Hepatocyte (in vitro differentiated cells): ENCODE measurements at regions not wholly inside any gene's neighbourhood (a gene's known extent, or its start where the extent isn't known, plus 50 kb on each side); places are given as distances from the start of the nearest gene placed in this dataset.
A peak's percentile ranks its signal among the peaks of the same experiment; 100 is the strongest.

ENCODE experiments used
- DNase-seq: peaks from one replicate; pipeline ENCODE4 v3.0.0-alpha.2; 2016; ENCODE audit warnings: low spot score
- H2AFZ ChIP-seq: fragments of 200-600 bp; sonication (generic); 2 replicates; pipeline ENCODE4 v1.6.0; 2016; ENCODE audit warnings: antibody characterized with exemption, mild to moderate bottlenecking
- H3K27ac ChIP-seq: fragments of 200-600 bp; sonication (generic); 2 replicates; pipeline ENCODE4 v1.5.1; 2016; ENCODE audit warnings: mild to moderate bottlenecking
- H3K27me3 ChIP-seq: fragments of 200-600 bp; sonication (generic); 2 replicates; pipeline ENCODE4 v1.6.1; 2016
- H3K36me3 ChIP-seq: fragments of 200-600 bp; sonication (generic); replicated peaks from 2 replicates; pipeline ENCODE4 v1.5.1; 2016; ENCODE audit warnings: low read depth; ENCODE audit not compliant: insufficient read depth
- H3K4me1 ChIP-seq: fragments of 200-600 bp; sonication (generic); 2 replicates; pipeline ENCODE4 v1.5.1; 2016; ENCODE audit warnings: mild to moderate bottlenecking, moderate library complexity; ENCODE audit not compliant: insufficient read depth
- H3K4me2 ChIP-seq: fragments of 200-600 bp; sonication (generic); 2 replicates; pipeline ENCODE4 v1.6.0; 2016
- H3K4me3 ChIP-seq: fragments of 200-600 bp; sonication (generic); 2 replicates; pipeline ENCODE4 v1.5.1; 2016; ENCODE audit warnings: mild to moderate bottlenecking
- H3K79me2 ChIP-seq: fragments of 200-600 bp; sonication (generic); 2 replicates; pipeline ENCODE4 v1.6.0; 2017; ENCODE audit warnings: mild to moderate bottlenecking
- H3K9me2 ChIP-seq: fragments of 200-600 bp; sonication (generic); replicated peaks from 2 replicates; pipeline ENCODE4 v1.6.0; 2017; ENCODE audit warnings: mild to moderate bottlenecking; ENCODE audit not compliant: insufficient read depth
- H3K9me3 ChIP-seq: fragments of 200-600 bp; sonication (generic); 2 replicates; pipeline ENCODE4 v1.5.1; 2016; ENCODE audit warnings: low read depth, mild to moderate bottlenecking
- H4K20me1 ChIP-seq: fragments of 200-600 bp; sonication (generic); 2 replicates; pipeline ENCODE4 v1.6.0; 2016; ENCODE audit warnings: mild to moderate bottlenecking; ENCODE audit not compliant: insufficient read depth, poor library complexity, severe bottlenecking
- EZH2 ChIP-seq: fragments of 200-600 bp; sonication (generic); IDR thresholded peaks from 2 replicates; pipeline ENCODE4 v1.6.1; 2016; ENCODE audit warnings: antibody characterized with exemption, mild to moderate bottlenecking, borderline replicate concordance
- EZH2phosphoT487 ChIP-seq: fragments of 200-600 bp; sonication (generic); IDR thresholded peaks from one replicate; pipeline ENCODE4 v1.6.1; 2018; ENCODE audit warnings: antibody characterized with exemption, mild to moderate bottlenecking, low read depth, moderate library complexity; ENCODE audit not compliant: unreplicated experiment, severe bottlenecking
- WGBS: methylation state at CpG from one replicate; pipeline ENCODE4 v1.1.6; 2016; ENCODE audit warnings: low lambda C conversion rate; ENCODE audit errors: missing lambda C conversion rate; 5-methylcytosine and 5-hydroxymethylcytosine counted together
- TF ChIP-seq, protein P1 (sequence below): fragments of 200-600 bp; sonication (generic); IDR thresholded peaks from 2 replicates; pipeline ENCODE4 v1.5.1; 2016; ENCODE audit warnings: antibody characterized with exemption, mild to moderate bottlenecking; ENCODE audit not compliant: poor library complexity

DNA sequence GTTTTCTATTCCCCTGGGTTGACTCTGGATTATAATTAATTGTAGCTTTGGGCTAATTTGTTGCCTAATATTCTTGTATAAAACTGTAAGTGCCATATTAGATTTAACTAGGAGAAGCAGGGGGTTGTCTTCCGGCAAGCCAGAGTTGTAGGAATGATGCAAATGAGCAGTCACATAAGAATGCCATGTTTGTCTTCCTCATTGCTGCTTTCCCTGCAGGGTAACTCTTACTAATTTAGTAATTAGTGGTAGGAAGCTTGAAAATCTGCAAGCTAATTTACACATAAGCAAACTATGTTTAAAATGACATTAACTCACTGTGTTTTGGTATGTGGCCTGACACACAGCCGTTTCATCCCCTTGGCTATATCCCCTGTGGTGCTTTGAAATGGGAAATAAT, 527.8 kb downstream of the KCTD16 start:
- H3K27ac ChIP-seq = no peak overlapping the region
- H3K79me2 ChIP-seq = no peaks in the 10 kb centered on the region
- H3K27me3 ChIP-seq = no peaks in the 10 kb centered on the region
- no peak overlapping the region for H3K4me3 ChIP-seq
- H4K20me1 ChIP-seq = no peaks in the 10 kb centered on the region
- no peaks in the 10 kb centered on the region for H3K9me2 ChIP-seq
- H3K4me2 ChIP-seq = no peak overlapping the region
- H3K4me1 ChIP-seq = no peaks in the 10 kb centered on the region
- no peak overlapping the region for H2AFZ ChIP-seq
- H3K36me3 ChIP-seq = no peaks in the 10 kb centered on the region
- WGBS = 69% methylated on average over 2 of the region's 2 CpGs
- TF ChIP-seq, protein P1, sequence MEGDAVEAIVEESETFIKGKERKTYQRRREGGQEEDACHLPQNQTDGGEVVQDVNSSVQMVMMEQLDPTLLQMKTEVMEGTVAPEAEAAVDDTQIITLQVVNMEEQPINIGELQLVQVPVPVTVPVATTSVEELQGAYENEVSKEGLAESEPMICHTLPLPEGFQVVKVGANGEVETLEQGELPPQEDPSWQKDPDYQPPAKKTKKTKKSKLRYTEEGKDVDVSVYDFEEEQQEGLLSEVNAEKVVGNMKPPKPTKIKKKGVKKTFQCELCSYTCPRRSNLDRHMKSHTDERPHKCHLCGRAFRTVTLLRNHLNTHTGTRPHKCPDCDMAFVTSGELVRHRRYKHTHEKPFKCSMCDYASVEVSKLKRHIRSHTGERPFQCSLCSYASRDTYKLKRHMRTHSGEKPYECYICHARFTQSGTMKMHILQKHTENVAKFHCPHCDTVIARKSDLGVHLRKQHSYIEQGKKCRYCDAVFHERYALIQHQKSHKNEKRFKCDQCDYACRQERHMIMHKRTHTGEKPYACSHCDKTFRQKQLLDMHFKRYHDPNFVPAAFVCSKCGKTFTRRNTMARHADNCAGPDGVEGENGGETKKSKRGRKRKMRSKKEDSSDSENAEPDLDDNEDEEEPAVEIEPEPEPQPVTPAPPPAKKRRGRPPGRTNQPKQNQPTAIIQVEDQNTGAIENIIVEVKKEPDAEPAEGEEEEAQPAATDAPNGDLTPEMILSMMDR = no peak
- TF ChIP-seq EZH2 = no peak
- TF ChIP-seq EZH2phosphoT487 = no peak
- DNase-seq = no peak
- no peaks in the 10 kb centered on the region for H3K9me3 ChIP-seq

DNA sequence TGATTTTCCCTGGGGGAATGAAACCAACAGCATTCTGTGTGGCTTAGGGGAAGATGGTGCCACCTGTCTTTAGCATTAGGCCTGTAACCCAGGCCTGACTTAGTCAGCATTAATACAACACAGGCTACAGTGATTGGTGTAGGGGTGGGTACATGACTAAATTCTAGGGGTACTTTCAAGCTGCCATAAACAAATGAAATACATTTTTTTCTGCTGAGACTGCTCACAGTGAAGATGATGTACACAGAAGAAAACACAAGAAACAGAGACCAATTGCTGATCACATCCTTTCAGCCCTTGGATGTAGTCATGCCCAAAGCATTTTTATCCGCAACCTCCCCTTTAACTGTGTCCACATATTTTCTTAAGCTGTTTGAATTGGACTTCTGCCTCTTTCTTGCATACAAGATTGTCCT, 527.2 kb downstream of the KCTD16 start:
- H2AFZ ChIP-seq = no peak overlapping the region
- H3K9me2 ChIP-seq = no peaks in the 10 kb centered on the region
- DNase-seq = peak; percentile 5
- TF ChIP-seq EZH2 = no peak
- TF ChIP-seq, protein P1 = no peak
- TF ChIP-seq EZH2phosphoT487 = no peak
- H3K4me1 ChIP-seq = no peaks in the 10 kb centered on the region
- H3K79me2 ChIP-seq = no peaks in the 10 kb centered on the region
- no peak overlapping the region for H3K4me3 ChIP-seq
- H3K4me2 ChIP-seq = no peak overlapping the region
- 85% methylated on average over 1 of the region's 1 CpG for WGBS
- no peak overlapping the region for H3K27ac ChIP-seq
- H3K9me3 ChIP-seq = no peaks in the 10 kb centered on the region
- H3K27me3 ChIP-seq = no peaks in the 10 kb centered on the region
- H3K36me3 ChIP-seq = no peaks in the 10 kb centered on the region
- H4K20me1 ChIP-seq = no peaks in the 10 kb centered on the region

DNA sequence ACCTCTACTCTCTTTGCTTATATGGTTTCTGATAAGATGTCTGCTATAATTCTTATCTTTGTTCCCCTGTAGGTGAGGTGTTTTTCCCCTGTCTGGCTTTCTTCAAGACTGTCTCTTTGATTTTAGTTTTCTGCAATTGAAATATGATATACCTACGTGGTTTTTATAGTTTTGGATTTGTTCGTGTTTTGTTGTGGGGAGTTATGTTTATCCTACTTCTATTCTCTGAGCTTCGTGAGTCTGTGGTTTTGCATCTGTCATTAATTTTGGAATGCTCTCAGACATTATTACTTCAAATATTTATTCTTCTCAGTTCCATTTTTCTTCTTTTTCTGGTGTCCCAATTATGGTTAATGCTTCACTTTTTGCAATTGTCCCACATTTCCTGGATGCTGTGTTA, 521.3 kb downstream of the KCTD16 start:
- Histone ChIP-seq H3K36me3 (no peaks in the 10 kb centered on the region), H4K20me1 (no peaks in the 10 kb centered on the region), H3K9me3 (no peaks in the 10 kb centered on the region), H3K9me2 (no peaks in the 10 kb centered on the region), H3K79me2 (no peaks in the 10 kb centered on the region), H3K4me1 (no peaks in the 10 kb centered on the region), H3K27ac (no peak overlapping the region), H3K27me3 (no peaks in the 10 kb centered on the region), H2AFZ (no peak overlapping the region), H3K4me2 (no peak overlapping the region), H3K4me3 (no peak overlapping the region)
- 43% methylated on average over 3 of the region's 3 CpGs for WGBS
- TF ChIP-seq, protein P1 = no peak
- no peak for TF ChIP-seq EZH2
- no peak for TF ChIP-seq EZH2phosphoT487
- no peak for DNase-seq

DNA sequence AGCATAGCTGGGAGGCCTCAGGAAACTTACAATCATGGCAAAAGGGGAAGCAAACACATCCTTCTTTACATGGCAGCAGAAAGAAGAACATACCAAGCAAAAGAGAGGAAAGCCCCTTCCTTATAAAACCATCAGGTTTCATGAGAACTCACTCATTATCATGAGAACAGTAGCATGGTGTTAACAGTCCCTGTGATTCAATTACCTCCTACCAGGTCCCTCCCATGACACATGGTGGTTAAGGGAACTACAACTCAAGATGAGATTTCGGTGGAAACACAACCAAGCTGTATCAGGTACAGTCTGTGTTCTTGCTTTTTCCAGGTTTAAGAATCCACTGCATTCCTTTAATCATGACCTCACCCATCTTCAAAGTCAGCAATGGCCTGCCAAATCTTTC, 514.2 kb downstream of the KCTD16 start:
- H3K27ac ChIP-seq = no peak overlapping the region
- no peaks in the 10 kb centered on the region for H3K4me1 ChIP-seq
- WGBS = 95% methylated on average over 1 of the region's 1 CpG
- no peaks in the 10 kb centered on the region for H3K9me3 ChIP-seq
- no peak overlapping the region for H3K4me2 ChIP-seq
- no peaks in the 10 kb centered on the region for H3K79me2 ChIP-seq
- no peak for DNase-seq
- H3K9me2 ChIP-seq = no peaks in the 10 kb centered on the region
- H4K20me1 ChIP-seq = no peaks in the 10 kb centered on the region
- H3K27me3 ChIP-seq = no peaks in the 10 kb centered on the region
- H3K4me3 ChIP-seq = no peak overlapping the region
- TF ChIP-seq EZH2 (no peak), EZH2phosphoT487 (no peak)
- TF ChIP-seq, protein P1 = no peak
- H2AFZ ChIP-seq = no peak overlapping the region
- no peaks in the 10 kb centered on the region for H3K36me3 ChIP-seq
